GOT3 (cell line): ENCODE measurements at regions not wholly inside any gene's neighbourhood (a gene's known extent, or its start where the extent isn't known, plus 50 kb on each side); places are given as distances from the start of the nearest gene placed in this dataset.

Source experiments
- DNase-seq: peaks from one replicate; lab custom pipeline; 2025; ENCODE audit warnings: mixed read lengths; lab: John Stamatoyannopoulos, UW

DNA sequence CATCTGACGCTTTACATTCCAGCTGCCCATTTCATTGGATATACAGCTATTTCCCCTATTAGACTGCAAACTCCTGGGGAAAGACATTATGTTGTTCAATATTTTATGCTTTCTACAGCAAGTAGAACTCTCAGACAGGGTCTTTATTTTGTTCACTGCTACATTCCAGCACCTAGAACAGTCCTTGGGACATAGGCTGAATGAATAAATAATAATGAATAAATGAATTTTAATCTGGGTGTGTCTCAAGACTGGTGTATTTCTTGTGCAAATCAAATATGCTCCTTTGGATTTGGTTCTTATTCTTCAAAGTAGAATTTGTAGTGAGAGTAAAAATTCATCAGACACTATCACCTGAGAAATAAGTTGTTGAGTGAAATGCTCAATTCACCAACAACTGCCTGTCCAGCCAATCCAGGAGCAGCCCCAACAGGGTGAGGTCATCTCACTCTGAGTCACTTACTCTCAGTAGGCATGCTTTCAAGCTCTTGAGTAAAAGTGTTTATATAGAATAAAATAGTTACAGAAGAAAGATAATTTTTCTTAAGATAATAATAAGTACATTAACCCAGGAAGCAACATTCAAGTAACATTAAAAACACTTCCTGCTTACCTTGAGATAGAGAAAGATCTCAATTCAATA lies 287.5 kb upstream of the NPVF start:
- no peak for DNase-seq

DNA sequence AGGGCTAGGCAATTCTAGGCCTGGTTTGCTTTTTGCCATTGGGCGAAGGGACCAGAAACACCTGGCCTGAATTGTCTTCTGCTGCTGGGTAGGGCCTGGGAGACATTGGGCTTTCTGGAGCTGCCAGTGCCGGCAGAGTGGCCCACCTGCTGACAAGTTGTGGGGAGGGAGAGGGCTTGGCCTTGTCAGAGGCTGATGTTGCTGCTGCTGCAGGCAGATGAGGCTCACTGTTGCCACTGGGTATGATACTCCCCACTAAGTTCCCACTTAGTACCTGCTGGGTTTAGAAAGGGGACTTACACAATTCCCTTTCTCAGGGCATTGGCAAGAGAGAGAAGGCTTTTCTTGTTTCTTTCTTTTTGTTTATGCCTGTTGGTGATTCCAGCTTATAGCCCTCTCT lies 289.6 kb upstream of the NPVF start:
- DNase-seq: no peak

DNA sequence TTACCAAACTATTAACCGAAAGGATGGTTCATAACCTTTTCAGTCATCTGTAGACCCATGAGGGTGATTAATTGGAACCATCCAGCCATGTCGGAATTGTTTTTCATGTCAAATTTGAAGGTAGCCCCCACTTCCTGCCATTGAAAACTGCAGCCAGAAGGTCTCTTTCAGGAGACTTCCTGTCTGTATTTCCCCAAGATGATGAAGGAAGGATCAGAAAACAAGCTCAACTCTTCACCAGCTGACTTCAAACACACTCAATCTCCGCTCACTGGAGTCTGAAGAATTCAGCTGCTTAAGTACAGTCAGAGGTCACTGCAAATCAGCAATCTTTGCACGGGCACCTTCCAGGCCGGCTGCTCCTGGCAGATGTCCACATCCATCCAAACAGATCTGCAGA lies 291.7 kb upstream of the NPVF start:
- DNase-seq: no peak

GRCh38 chr7:25520516-25520915 lies 292.2 kb upstream of the NPVF start:
- no peak for DNase-seq

- DNase-seq: no peak
Measured at GRCh38 chr7:25521236-25521635, 292.9 kb upstream of the NPVF start.

GRCh38 chr7:25522727-25523126 lies 294.4 kb upstream of the NPVF start:
- no peak for DNase-seq

- no peak for DNase-seq
Measured at GRCh38 chr7:25527665-25528170, 299.4 kb upstream of the NPVF start.

GRCh38 chr7:25529320-25529719 lies 301.0 kb upstream of the NPVF start:
- no peak for DNase-seq

- DNase-seq: no peak
Measured at GRCh38 chr7:25536851-25537250, 308.6 kb upstream of the NPVF start.

- no peak for DNase-seq
Measured at GRCh38 chr7:25537662-25538375, 309.5 kb upstream of the NPVF start.

DNA sequence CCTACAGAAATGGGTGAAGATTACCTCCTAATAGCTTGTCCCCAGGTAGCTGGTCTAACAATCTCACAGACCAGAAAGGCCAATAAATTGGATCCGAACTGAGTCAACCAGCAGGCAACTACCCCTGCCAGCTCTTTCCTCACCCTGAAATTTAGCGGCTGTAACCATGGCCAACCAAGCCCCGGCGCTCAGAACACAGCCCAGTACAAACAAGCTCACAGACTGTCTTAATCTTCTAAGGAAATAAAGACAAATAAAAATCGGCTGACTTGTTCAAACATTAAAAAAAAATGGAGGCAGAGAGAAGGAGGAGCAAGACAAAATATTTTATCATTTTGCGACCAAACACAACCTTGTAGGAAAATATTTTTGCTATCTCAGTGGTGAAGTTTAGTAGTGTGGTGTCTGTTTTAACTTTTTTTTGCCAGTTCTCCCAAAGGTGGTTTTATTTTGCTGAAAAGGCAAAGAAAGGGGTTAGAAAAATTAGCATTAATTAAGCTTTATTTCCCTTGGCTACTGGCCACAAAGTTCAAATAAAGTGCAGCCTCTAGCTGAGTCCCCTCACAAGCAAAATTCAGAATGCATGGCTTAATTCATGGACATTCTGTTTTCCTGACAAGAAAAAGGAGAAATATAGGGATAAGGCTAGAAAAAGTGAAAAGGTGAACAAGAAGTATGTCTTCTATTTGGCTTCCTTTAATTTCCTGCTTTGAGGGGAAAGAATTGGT lies 313.0 kb upstream of the NPVF start:
- no peak for DNase-seq

DNA sequence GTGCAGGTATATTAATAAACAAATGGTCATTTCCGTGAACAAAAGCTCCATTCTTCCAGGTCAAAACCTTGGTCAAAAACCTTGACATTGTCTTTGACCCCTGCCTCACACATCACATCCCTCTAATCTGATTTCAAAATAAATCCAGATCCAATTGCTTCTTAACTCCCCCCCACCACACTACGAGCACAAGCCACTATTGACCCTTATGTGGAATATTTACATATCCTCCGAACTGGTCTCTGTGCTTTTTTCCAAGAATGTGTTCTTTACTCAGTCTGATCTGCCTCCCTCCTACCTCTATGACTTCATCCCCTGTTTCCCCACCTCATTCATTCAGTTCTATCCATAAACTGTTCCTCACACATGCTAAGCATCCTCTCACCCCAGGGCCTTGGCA lies 313.6 kb upstream of the NPVF start:
- no peak for DNase-seq

DNA sequence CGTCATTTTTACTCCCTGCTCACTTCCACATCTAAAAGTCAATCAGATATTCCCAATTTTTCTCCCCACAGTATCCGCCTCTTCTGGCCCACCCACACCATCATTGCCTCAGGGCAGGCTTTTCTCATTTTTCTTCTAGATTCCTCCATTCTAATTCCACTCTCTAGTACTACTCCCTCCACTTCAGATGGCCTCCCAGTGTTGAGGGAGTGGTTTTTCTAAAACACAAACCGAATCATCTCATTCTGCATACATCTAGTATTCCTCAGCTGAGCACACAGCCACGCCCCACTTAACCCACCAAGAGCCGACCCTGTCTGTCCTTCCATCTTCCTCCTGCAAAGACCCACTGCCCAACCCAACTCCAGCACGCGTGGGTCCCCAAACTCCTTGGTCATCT lies 314.9 kb upstream of the NPVF start:
- no peak for DNase-seq

DNA sequence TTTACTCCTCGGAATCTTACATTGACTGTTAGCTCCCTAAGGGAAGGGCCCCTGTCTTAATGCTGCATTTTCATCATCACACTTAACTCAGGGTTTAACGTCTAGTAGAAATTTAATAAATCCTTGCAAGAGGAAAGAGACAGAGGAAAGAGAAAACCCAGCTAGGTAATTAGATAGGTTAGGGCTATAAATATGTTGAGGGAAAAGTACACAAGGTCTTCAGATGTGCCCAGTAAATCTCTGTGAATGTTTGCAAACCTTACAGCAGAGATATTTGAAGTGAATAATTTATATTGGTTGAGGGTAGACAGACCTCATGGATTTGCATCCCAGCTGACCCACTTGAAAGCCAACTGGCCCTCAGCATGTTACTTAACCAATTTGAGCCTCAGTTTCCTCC lies 315.5 kb upstream of the NPVF start:
- DNase-seq: no peak

DNA sequence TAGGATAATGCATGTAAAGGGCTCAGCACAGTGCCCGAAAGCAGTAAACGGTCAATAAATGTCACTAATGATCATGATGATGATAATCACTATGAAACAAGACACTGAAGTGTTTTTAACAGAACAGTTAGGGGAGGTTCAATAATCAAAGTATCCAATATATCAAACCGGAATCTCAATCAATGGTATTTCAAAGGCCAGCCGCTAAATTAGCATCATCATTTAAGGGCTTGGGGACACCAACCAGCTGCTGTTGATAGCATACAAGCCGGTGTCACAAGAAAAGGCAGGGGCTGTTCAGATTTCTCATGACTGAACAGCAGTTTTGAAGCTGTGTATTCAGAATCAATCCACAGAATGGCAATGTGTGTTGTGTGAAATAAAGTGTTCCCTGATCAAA lies 316.0 kb upstream of the NPVF start:
- no peak for DNase-seq

- DNase-seq: no peak
Measured at GRCh38 chr7:25545124-25546008, 317.1 kb upstream of the NPVF start.

DNA sequence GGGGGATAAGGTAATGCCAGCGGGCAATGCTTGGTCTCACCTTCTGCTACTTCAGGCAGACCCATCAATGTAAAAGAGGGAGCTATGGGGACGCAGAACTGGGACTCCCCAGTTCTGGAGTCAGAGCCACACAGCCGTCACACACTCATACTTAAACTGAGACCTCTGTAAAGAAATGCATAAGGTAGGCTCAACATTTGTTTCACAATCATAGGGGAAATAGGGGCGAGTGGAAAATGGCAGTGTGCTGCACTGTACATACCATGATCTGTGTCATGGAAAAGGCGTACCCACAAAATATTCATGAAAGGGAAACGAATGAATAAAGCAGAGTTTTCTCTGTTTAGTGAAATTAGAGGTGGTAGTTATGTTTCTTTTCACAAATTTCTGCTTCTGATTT lies 318.0 kb upstream of the NPVF start:
- no peak for DNase-seq

DNA sequence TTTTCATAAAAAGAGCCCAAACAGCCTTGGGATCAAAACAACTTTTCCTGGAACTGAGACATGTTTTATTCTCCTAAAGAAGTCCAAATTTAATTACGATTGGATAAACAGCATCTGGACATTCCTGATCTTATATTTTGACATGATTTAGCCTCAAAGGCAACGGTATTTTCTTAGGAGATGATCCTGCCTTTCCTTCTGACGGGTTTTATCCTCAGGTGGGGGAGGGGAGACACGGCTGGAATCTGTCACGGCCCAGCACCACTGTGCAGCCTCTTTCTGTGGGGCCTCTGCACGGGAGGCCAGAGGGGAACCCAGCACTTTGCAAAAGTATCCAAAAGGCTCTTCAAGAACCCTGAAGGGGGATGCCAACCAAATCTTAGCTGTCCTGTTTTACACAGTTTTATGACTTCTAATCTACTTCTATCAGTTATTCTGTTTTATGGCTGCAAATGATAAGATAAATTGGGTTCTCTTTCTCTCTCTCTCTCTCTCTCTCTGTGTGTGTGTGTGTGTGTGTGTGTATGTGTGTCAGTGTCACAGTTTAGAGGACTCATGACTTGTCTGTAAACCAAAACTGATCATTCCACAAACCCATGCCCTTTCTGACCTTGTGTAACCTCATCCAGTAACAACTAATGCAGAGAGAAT lies 321.1 kb upstream of the NPVF start:
- no peak for DNase-seq

- no peak for DNase-seq
Measured at GRCh38 chr7:25550149-25550548, 321.9 kb upstream of the NPVF start.

DNA sequence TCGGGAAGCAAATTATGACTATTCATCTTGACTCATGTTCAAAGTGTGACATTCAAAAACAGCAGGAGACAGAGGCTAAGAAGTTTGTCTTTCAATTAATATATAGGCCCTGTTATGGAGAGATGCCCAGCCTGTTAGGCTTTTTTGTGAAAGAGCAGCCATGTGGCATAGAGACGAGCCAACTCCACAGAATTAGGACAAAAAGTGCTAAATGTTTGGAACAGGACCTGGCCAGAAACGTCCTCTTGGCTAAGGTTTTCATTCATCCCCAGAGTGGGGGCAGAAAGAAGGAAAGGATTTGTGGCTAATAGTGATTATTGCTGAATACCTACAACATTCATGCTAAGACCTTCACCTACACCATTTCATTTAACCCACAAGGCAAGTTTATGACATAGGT lies 324.7 kb upstream of the NPVF start:
- no peak for DNase-seq

DNA sequence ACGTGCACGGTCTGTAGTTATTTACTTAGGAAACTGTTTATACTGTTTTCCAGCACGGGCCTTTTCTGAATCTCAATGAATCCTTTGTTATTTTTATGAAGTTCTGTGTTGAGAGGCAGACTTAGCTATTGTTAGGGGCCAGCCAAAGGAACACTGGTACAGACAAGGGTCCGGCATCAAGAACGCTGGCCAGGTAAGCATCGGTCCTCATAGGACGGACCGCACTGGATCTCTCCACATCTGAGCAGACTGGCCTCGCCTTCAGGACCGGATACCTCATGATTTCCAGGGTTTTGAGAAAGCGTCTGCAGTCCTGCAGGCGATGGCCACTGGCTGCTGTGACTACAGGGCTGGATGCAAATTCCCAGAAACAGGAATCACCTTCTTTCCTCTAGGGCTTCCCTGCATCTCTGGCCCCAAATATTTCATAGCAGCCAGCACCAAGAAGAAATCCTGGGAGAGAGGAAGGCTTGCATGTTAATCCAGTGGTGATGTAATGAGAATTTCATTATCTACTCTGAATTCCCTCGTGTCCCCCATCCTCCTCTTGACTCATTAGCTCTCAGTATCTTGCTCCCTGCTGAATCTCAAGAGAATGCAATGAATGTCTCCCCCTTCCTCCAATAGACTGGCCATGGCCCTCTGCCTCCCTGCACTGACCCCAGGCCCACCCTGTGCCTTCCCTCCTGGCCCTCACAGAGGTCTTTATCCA lies 325.4 kb upstream of the NPVF start:
- DNase-seq: no peak
